Heart right ventricle (tissue), 16 donors: ENCODE measurements at regions not wholly inside any gene's neighbourhood (a gene's known extent, or its start where the extent isn't known, plus 50 kb on each side); places are given as distances from the start of the nearest gene placed in this dataset.

Experiments used
- ATAC-seq, 8 donors: fragments of 200-7000 bp; cut with Tn5 transposase; one replicate each; pipeline ENCODE4 v1.9.1; 2020; ENCODE audit warnings: mild to moderate bottlenecking in 8 of 8, moderate library complexity in 8 of 8, moderate number of reproducible peaks in 1 of 8
- DNase-seq, 2 donors: peaks; one replicate each; pipeline ENCODE4 v3.0.0-alpha.2; 2020
- H3K27ac ChIP-seq, 10 donors: fragments of 200-600 bp; sonication (generic) in 2 of 10; one replicate each; pipeline versions ENCODE4 v1.5.0 to v1.8.0; 2020 to 2022; ENCODE audit warnings: mild to moderate bottlenecking in 3 of 10
- H3K27me3 ChIP-seq, 7 donors: fragments of 200-600 bp; one replicate each; pipeline ENCODE4 v1.8.0; 2021 to 2022; ENCODE audit warnings: mild to moderate bottlenecking in 2 of 7
- H3K36me3 ChIP-seq, 9 donors: fragments of 200-600 bp; sonication (generic) in 1 of 9; one replicate each; pipeline versions ENCODE4 v1.5.0 to v1.8.0; 2020 to 2022; ENCODE audit warnings: mild to moderate bottlenecking in 2 of 9
- H3K4me1 ChIP-seq, 9 donors: fragments of 200-600 bp; sonication (generic) in 1 of 9; one replicate each; pipeline versions ENCODE4 v1.5.0 to v1.8.0; 2020 to 2022; ENCODE audit warnings: mild to moderate bottlenecking in 4 of 9
- H3K4me3 ChIP-seq, 10 donors: fragments of 200-600 bp; sonication (generic) in 2 of 10; one replicate each; pipeline versions ENCODE4 v1.5.0 to v1.8.0; 2020 to 2022; ENCODE audit warnings: mild to moderate bottlenecking in 7 of 10, moderate library complexity in 2 of 10
- H3K9me3 ChIP-seq, 11 donors: fragments of 200-600 bp in 10 of 11; sonication (generic) in 2 of 11; one replicate each; pipeline versions ENCODE4 v1.5.0 to v1.8.0; 2013 to 2022; ENCODE audit warnings: mild to moderate bottlenecking in 2 of 11, control low read depth in 1 of 11, moderate library complexity in 1 of 11
- WGBS, 2 donors: extraction: QIAGEN DNeasy Blood & Tissue Kit; methylation state at CpG; one replicate each; pipeline ENCODE4 v1.1.7; 2013; ENCODE audit warnings: inconsistent platforms in 1 of 2; 5-methylcytosine and 5-hydroxymethylcytosine counted together
- intact Hi-C, 10 donors: fragments of 100-400 bp; cut with DNase I; formaldehyde crosslinking; loops; one replicate each; pipeline versions ENCODE4 v1.11.1 to v1.14.2; 2022
- TF ChIP-seq, protein P1 (sequence below), 9 donors: fragments of 200-600 bp; sonication (generic) in 2 of 9; IDR thresholded peaks; one replicate each; pipeline versions ENCODE4 v1.5.0 to v1.8.0; 2021 to 2022; ENCODE audit warnings: antibody characterized with exemption in 9 of 9, mild to moderate bottlenecking in 5 of 9, moderate library complexity in 1 of 9
- donor health status: Arrhythmogenic right ventricular cardiomyopathy.
- donor health status: ischemic (EF 13 %, LVEDD 7.1; RV severe dilation, severe dysfunction).
- donor health status: healthy with polysubstance abuse.
- donor health status: DM: no; HTN: yes; CAD: no.
- donor health status: DM: no; HTN: no; CAD: no.
- donor health status: ischemic (EF 25% LVEDD 6.9; RV normal size, moderate dysfunction).
- donor health status: ischemic (EF 25% LVEDD 5.7; RV mildly dilated, moderate dysfunction).
- donor health status: healthy.
- donor health status: DM: yes; HTN: yes; CAD: no.
- donor health status: Ischemic cardiomyopathy.
- donor health status: ischemic (EF 35%, LVEDD 5.7; RV mildly dilated, moderate dysfunction).
- donor health status: nonischemic (EF 11% LVEDD 7.7; RV severe dilation, severe dysfunction).
- donor health status: DM: yes; HTN: yes; CAD: no.
- donor health status: PGD.
- donor health status: ischemic (EF 29% LVEDD 5.4; RV normal size, mild dysfunction).
- donor health status: nonischemic (EF 23%, LVEDD 6.1; RV moderate dilation, normal function).

DNA sequence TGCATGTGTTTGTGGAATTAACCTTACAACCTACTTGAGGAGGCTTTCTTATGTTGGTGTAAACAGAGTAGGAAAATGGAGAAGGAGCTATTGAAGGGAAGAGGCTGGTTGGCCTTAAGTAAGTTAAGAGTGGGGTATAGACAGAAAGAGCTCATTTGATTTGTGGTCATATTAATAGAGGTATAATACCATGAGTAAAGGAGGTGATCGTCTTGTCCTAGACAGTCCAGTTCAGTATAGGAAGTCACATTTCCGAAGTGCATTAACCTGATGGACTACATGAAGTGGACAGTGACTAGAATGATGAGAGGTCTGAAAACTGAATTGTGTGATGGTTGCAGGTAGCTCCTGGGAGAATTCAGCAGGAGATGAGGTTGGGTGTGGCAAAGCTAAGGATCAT lies 215.4 kb upstream of the ZC3H12A start:
- TF ChIP-seq, protein P1, sequence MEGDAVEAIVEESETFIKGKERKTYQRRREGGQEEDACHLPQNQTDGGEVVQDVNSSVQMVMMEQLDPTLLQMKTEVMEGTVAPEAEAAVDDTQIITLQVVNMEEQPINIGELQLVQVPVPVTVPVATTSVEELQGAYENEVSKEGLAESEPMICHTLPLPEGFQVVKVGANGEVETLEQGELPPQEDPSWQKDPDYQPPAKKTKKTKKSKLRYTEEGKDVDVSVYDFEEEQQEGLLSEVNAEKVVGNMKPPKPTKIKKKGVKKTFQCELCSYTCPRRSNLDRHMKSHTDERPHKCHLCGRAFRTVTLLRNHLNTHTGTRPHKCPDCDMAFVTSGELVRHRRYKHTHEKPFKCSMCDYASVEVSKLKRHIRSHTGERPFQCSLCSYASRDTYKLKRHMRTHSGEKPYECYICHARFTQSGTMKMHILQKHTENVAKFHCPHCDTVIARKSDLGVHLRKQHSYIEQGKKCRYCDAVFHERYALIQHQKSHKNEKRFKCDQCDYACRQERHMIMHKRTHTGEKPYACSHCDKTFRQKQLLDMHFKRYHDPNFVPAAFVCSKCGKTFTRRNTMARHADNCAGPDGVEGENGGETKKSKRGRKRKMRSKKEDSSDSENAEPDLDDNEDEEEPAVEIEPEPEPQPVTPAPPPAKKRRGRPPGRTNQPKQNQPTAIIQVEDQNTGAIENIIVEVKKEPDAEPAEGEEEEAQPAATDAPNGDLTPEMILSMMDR (IDR thresholded peaks at IDR 0.05), result no peak
- no peak for ATAC-seq
- Histone ChIP-seq H3K4me1 (no peaks in the 10 kb centered on the region), H3K4me3 (no peak overlapping the region), H3K27me3 (peaks cover 0 to 87% (median 58%) of the 10 kb centered on the region in 7 donors), H3K9me3 (peaks cover 0 to 7% (median 0%) of the 10 kb centered on the region in 11 donors), H3K27ac (no peak overlapping the region), H3K36me3 (no peaks in the 10 kb centered on the region)
- intact Hi-C loops, result no loop called here
- DNase-seq, result no peak
- WGBS, 2 donors, result 52 to 55% methylated on average over 2 of the region's 2 CpGs

DNA sequence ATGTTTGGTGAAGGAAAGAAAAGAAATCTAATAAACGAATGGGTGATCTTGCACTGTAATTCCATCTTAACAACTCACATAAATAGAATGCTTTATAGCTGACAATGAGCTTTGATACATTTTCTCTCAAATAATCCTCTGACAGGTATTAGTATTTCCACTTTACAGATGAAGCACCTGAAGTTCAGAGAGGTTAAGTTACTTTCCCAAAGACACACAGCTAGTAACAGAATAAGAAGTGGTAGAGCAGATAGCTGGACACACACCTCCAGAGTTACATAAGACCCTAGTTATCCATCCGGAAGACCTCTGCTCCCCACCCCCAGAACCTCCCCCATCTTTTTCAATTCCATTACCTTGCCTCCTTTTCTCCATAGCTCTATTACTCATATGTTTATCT lies 213.3 kb upstream of the ZC3H12A start:
- peaks cover 0 to 80% (median 63%) of the 10 kb centered on the region in 7 donors for H3K27me3 ChIP-seq
- intact Hi-C loops, result no loop called here

DNA sequence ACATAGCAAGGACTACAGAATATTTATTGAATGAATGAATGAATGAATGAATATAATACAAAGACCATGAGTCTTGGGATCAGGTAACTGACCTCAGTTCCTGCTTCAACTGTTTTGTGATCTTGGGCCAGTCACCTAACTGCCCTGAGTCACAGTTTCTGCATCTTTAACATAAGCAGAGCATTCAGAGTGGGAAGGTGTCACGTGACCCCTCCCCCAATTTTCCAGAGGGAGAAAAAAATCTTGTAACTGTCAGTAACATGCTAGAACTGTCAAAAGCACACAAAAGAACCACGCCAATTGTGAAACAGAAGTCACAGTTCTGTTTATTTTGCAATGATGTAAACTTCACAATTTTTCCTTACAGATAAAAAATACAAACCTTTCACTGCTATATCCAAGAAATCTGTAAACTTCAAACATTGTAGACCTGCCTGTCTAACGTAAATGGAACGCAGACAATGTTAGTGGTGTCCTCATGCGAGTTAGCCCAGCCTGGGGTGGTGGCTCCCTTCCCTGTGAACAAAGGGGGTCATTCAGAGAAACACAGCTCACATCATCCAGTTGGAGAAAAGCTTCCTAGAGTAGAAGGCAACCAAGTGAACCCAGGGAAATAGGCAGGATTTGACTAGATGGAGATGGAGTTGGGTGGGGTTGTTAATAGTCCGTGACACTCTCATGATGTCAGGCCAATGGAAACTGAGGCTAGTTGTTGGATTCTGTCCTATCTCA lies 211.8 kb upstream of the ZC3H12A start:
- Histone ChIP-seq H3K27me3 (peaks cover 0 to 69% (median 54%) of the 10 kb centered on the region in 7 donors), H3K36me3 (no peaks in the 10 kb centered on the region), H3K4me3 (no peak overlapping the region), H3K27ac (no peak overlapping the region), H3K9me3 (peaks cover 0 to 10% (median 0%) of the 10 kb centered on the region in 11 donors), H3K4me1 (no peaks in the 10 kb centered on the region)
- WGBS, 2 donors, result 49 to 59% methylated on average over 6 of the region's 6 CpGs
- DNase-seq (no peak), ATAC-seq (no peak)
- TF ChIP-seq, protein P1 (IDR thresholded peaks at IDR 0.05), result no peak
- intact Hi-C loops, result no loop called here

More for the DNA sequence above, 213.3 kb upstream of the ZC3H12A start:
- Histone ChIP-seq H3K9me3 (peaks cover 0 to 10% (median 0%) of the 10 kb centered on the region in 11 donors), H3K4me1 (no peaks in the 10 kb centered on the region), H3K27ac (no peak overlapping the region), H3K4me3 (no peak overlapping the region), H3K36me3 (no peaks in the 10 kb centered on the region)
- ATAC-seq (no peak), DNase-seq (no peak)
- TF ChIP-seq, protein P1 (IDR thresholded peaks at IDR 0.05), result no peak
- WGBS, 2 donors, result 70 to 79% methylated on average over 2 of the region's 2 CpGs

DNA sequence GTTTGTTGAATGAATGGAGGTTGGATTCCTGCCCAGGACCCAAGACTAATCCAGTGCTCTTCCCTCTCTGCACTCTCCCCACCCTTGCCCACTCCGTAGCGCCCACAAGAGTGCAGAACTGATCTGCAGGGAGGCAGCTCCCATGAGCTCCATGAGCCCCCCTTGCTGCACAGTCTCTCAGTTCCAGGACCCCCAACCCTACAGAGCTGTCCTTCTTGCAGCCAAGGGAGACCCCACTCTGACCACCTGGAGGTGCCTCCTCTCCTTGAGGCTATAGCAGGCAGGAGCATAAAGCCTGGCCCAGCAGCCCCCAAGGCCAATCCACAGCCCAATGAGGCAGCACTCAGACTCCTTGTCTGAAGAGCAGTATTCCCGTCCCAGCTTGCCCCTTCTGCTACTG lies 209.2 kb upstream of the ZC3H12A start:
- Histone ChIP-seq H3K9me3 (peaks cover 0 to 10% (median 0%) of the 10 kb centered on the region in 11 donors), H3K4me1 (no peaks in the 10 kb centered on the region), H3K27ac (no peak overlapping the region), H3K36me3 (no peaks in the 10 kb centered on the region), H3K27me3 (peaks cover 0 to 47% (median 33%) of the 10 kb centered on the region in 7 donors), H3K4me3 (no peak overlapping the region)
- 69 to 85% methylated on average over 3 of the region's 3 CpGs for WGBS, 2 donors
- TF ChIP-seq, protein P1 (IDR thresholded peaks at IDR 0.05), result no peak
- ATAC-seq (no peak), DNase-seq (no peak)
- intact Hi-C loops, result no loop called here
